Right lung (tissue), 2 donors: ENCODE measurements at regions not wholly inside any gene's neighbourhood (a gene's known extent, or its start where the extent isn't known, plus 50 kb on each side); places are given as distances from the start of the nearest gene placed in this dataset.
A peak's percentile ranks its signal among the peaks of the same experiment; 100 is the strongest.
"Not testable (repeated sequence)": the region's sequence is repeated elsewhere in the genome, so short reads cannot be mapped to it uniquely, and the experiment has no call there.

Source experiments
- DNase-seq, 2 donors: peaks; one replicate each; pipeline ENCODE4 v3.0.0-alpha.2; 2013

- no peak for DNase-seq
Observed at GRCh38 chr5:39968381-39968780, 543.6 kb upstream of the DAB2 start.

GRCh38 chr5:39955156-39955555 lies 530.4 kb upstream of the DAB2 start:
- no peak for DNase-seq

GRCh38 chr5:39951070-39951469 lies 526.3 kb upstream of the DAB2 start:
- no peak for DNase-seq

GRCh38 chr5:39948867-39949468 lies 524.2 kb upstream of the DAB2 start:
- peak; percentile 42 to 55 for DNase-seq

- no peak for DNase-seq
Observed at GRCh38 chr5:39948341-39948740, 523.6 kb upstream of the DAB2 start.

GRCh38 chr5:39947657-39948056 lies 522.9 kb upstream of the DAB2 start:
- DNase-seq: no peak

GRCh38 chr5:39946356-39947045 lies 521.7 kb upstream of the DAB2 start:
- no peak for DNase-seq

- no peak for DNase-seq
Observed at GRCh38 chr5:39945870-39946269, 521.1 kb upstream of the DAB2 start.

- no peak for DNase-seq
Observed at GRCh38 chr5:39943811-39944210, 519.0 kb upstream of the DAB2 start.

- no peak for DNase-seq
Observed at GRCh38 chr5:39942606-39943005, 517.8 kb upstream of the DAB2 start.

- DNase-seq: no peak
Observed at GRCh38 chr5:39941416-39941815, 516.6 kb upstream of the DAB2 start.

- DNase-seq: no peak
Observed at GRCh38 chr5:39934830-39935229, 510.1 kb upstream of the DAB2 start.

- no peak for DNase-seq
Observed at GRCh38 chr5:39933061-39933460, 508.3 kb upstream of the DAB2 start.

GRCh38 chr5:39928709-39929108 lies 503.9 kb upstream of the DAB2 start:
- no peak for DNase-seq

GRCh38 chr5:39919876-39920275 lies 495.1 kb upstream of the DAB2 start:
- DNase-seq: no peak

- DNase-seq: no peak
Observed at GRCh38 chr5:39912906-39913305, 488.1 kb upstream of the DAB2 start.

- DNase-seq: not testable (repeated sequence)
Observed at GRCh38 chr5:39907267-39907951, 482.6 kb upstream of the DAB2 start.

- no peak for DNase-seq
Observed at GRCh38 chr5:39906146-39906545, 481.4 kb upstream of the DAB2 start.

- no peak for DNase-seq
Observed at GRCh38 chr5:39905356-39905755, 480.6 kb upstream of the DAB2 start.

GRCh38 chr5:39902626-39903025 lies 477.8 kb upstream of the DAB2 start:
- no peak for DNase-seq

- DNase-seq: no peak
Observed at GRCh38 chr5:39898731-39899130, 474.0 kb upstream of the DAB2 start.

GRCh38 chr5:39896706-39897105 lies 471.9 kb upstream of the DAB2 start:
- no peak for DNase-seq

- DNase-seq: no peak
Observed at GRCh38 chr5:39896104-39896503, 471.3 kb upstream of the DAB2 start.
